ENCODE measurements at regions not wholly inside any gene's neighbourhood (a gene's known extent, or its start where the extent isn't known, plus 50 kb on each side); places are given as distances from the start of the nearest gene placed in this dataset.

- H3K4me3 ChIP-seq (ENCODE audit: low read depth, low read length): no peak overlapping the region
These were observed 729.7 kb downstream of the BRD1 start for GRCh38 chr22:49097966-49098365.

- no peak overlapping the region for H3K4me3 ChIP-seq (ENCODE audit: low read depth, low read length)
These were observed 730.3 kb downstream of the BRD1 start for GRCh38 chr22:49097171-49097925.

DNA sequence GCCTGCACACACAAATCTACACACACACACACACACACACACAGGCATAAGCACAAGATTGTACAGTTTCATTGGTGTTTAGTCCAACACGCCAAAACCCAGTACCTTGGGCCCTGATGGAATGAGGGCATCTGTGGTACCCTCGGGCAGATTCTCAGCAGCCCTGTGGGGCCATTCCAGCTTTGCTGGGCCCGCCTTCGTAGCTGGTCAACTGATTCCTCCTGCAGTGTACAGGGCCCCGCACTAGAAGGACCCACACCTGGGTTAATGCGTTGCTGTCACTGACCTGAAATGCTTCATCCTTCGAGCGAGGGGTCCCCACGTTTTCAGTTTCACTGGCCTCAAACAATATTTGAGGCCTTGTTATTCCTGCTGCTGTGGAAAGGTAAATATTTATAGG lies 731.2 kb downstream of the BRD1 start:
- H3K4me3 ChIP-seq (ENCODE audit: low read depth, low read length): no peak overlapping the region

- no peak overlapping the region for H3K4me3 ChIP-seq (ENCODE audit: low read depth, low read length)
These were observed 732.3 kb downstream of the BRD1 start for GRCh38 chr22:49095366-49095765.

GRCh38 chr22:49094858-49095257 lies 732.8 kb downstream of the BRD1 start:
- H3K4me3 ChIP-seq (ENCODE audit: low read depth, low read length): no peak overlapping the region

DNA sequence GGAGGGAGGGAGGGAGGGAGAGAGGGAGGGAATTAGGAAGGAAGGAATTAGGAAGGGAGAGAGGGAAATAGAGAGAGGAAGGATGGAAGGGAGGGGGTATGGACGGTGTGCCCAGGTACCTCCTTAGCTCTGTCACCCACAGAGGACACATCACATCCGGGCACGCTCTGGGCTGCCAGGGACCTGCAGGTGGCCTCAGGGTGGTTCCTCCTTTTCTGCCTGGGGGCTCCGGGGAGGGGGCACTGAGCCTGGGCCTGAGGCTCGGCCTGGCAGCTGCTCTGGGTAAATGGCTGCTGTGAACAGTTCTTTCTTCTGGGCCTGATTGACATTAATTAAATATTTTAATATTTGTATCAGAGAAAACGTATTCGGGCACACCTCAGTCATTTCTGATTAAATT lies 733.5 kb downstream of the BRD1 start:
- H3K4me3 ChIP-seq (ENCODE audit: low read depth, low read length): no peak overlapping the region

GRCh38 chr22:49093192-49093880 lies 734.3 kb downstream of the BRD1 start:
- H3K4me3 ChIP-seq (ENCODE audit: low read depth, low read length): no peak overlapping the region

GRCh38 chr22:49092716-49093115 lies 735.0 kb downstream of the BRD1 start:
- no peak overlapping the region for H3K4me3 ChIP-seq (ENCODE audit: low read depth, low read length)

- no peak overlapping the region for H3K4me3 ChIP-seq (ENCODE audit: low read depth, low read length)
These were observed 735.6 kb downstream of the BRD1 start for GRCh38 chr22:49091917-49092545.

GRCh38 chr22:49091451-49091850 lies 736.2 kb downstream of the BRD1 start:
- no peak overlapping the region for H3K4me3 ChIP-seq (ENCODE audit: low read depth, low read length)

- H3K4me3 ChIP-seq (ENCODE audit: low read depth, low read length): no peak overlapping the region
These were observed 736.9 kb downstream of the BRD1 start for GRCh38 chr22:49090853-49091135.

- no peak overlapping the region for H3K4me3 ChIP-seq (ENCODE audit: low read depth, low read length)
These were observed 737.4 kb downstream of the BRD1 start for GRCh38 chr22:49090061-49090852.

GRCh38 chr22:49088801-49089791 lies 738.6 kb downstream of the BRD1 start:
- H3K4me3 ChIP-seq (ENCODE audit: low read depth, low read length): no peak overlapping the region

DNA sequence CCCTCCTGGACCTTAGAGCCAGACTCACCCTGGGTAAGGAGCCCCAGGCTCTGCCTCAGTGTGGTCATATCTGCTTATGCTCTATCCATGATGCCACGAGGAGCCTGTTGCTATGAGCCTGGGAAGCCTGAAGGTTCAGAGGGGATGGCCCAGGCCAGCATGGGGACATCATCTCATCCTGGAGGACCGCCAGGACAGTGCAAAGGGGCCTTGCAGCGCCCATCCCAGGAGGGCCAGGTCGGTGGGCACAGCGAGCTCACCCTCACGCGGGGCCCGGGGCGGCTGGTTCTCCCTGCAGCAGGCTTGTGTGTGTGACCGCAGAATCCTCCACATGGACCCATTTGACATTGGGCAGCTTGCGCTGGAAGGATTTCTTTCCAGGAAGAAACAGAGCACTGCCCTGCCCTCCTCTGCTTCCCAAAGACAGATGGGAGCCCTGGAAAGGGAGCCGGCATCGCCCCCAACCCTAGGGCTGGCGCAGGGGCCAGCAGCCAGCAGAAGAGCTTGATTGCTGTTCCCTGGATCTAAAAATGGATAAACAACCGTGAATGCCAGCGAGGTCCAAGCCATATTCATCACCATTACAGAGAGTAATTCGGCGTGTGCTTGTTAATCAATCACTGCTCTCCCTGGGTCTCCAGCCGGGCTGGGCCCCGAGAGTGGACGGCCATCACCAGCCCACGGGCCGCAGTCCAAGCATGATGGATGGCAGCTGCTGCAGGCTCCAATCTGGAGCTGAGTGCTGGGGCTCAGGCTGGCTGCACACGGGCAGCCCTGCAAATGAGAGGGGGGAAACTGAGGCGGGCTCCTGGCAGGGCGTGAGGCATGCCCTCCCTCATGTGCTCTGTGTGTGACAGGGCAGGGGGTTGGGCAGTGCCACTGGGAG lies 739.7 kb downstream of the BRD1 start:
- no peak overlapping the region for H3K4me3 ChIP-seq (ENCODE audit: low read depth, low read length)

- no peak overlapping the region for H3K4me3 ChIP-seq (ENCODE audit: low read depth, low read length)
These were observed 740.5 kb downstream of the BRD1 start for GRCh38 chr22:49087198-49087597.

- H3K4me3 ChIP-seq (ENCODE audit: low read depth, low read length): no peak overlapping the region
These were observed 741.0 kb downstream of the BRD1 start for GRCh38 chr22:49086606-49087157.

GRCh38 chr22:49086181-49086580 lies 741.5 kb downstream of the BRD1 start:
- H3K4me3 ChIP-seq (ENCODE audit: low read depth, low read length): no peak overlapping the region

DNA sequence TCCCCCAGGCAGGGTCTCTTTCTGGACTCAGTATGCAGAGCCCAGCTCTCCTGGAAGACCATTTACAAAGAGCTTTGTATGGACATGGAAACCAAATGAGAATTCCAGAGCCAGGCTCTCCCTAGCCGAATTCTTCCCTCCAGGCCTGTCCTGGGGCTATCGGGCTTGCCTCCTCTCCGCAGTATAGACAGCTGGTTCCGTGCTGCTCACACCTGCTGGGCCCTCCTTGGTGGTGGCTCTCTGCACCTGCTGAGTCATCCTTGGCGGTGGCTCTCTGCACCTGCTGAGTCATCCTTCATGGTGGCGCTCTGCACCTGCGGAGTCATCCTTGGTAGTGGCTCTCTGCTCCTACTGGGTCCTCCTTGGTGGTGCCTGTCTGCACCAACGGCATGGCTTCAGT lies 743.5 kb downstream of the BRD1 start:
- H3K4me3 ChIP-seq (ENCODE audit: low read depth, low read length): no peak overlapping the region

DNA sequence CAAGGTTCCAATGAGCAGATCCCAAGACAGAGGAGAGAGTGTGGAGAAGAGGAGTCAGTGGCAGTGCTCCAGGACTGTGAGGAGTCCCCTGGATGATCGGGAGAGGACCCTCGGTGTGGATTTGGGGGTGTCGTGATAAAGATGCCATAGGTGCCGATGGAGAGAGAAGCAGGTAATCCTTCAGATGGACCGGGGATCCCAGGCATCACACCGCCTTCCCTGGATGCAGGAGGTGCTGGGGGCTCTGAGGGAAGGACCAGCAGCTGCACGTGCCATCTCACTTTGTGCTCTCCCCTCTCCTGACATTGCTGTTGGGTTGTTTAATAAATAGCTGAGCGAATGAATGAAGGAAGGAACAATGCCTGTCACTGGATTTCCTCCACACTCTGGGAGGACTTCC lies 744.1 kb downstream of the BRD1 start:
- no peak overlapping the region for H3K4me3 ChIP-seq (ENCODE audit: low read depth, low read length)
